NOMO-1 treated with DMSO at 0.1 percent for 48 hours (cell line): ENCODE measurements at regions not wholly inside any gene's neighbourhood (a gene's known extent, or its start where the extent isn't known, plus 50 kb on each side); places are given as distances from the start of the nearest gene placed in this dataset.
A peak's percentile ranks its signal among the peaks of the same experiment; 100 is the strongest.

ENCODE experiments used
- DNase-seq: peaks from one replicate; lab custom pipeline; 2025; ENCODE audit not compliant: unreplicated experiment; lab: John Stamatoyannopoulos, UW

DNA sequence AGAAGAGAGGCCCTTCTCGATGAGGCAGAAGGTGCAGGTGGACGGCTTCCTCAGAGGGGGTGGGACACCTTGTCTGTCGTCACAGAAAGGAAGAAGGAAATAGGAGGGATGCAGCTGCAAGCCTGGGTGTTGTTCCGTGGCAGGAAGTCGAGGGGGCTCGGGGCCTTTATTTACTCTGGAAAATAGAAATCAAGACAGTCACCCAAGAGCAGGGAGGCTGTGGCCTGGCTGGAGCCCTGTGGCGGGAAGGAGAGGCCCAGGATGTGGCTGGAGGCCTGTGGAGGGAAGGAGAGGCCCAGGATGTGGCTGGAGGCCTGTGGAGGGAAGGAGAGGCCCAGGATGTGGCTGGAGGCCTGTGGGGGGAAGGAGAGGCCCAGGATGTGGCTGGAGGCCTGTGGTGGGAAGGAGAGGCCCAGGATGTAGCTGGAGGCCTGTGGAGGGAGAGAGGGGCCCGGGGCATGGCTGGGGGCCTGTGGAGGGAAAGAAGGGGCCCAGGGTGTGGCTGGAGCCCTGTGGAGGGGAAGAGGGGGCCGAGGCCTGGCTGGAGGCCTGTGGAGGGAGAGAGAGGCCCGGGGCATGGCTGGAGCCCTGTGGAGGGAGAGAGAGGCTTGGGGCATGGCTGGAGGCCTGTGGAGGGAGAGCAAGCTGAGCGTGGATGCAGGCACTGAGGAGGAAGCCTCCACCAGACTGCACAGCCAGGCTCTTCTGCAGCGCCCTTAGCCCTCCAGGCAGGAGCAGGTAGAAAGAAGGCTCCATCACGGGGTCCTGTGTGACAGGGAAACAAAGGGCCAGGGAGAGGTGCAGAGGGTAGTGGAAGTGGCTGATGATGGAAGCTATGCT is 97.3 kb upstream of the SFMBT2 start:
- no peak for DNase-seq

- no peak for DNase-seq
Measured at GRCh38 chr10:7506571-7506970, 95.7 kb upstream of the SFMBT2 start.

DNA sequence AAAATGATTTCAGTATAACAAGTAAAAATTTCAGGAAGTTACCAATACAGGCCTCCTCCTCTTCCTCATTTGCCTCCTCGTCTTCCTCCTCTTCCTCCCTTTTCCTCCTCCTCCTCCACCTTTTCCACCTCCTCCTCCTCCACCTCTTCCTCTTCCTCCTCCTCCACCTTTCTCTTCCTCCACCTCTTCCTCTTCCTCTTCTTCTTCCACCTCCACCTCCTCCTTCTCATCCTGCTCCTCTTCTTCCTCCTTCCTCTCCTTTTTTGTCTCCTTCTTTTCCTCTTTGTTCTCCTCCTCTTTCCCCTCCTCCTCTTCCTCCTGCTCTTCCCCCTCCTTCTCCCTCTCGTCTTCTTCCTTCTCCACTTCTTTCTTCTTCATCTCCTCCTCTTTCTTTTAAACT is 94.4 kb upstream of the SFMBT2 start:
- no peak for DNase-seq

GRCh38 chr10:7503190-7503589 is 92.4 kb upstream of the SFMBT2 start:
- DNase-seq, result no peak

DNA sequence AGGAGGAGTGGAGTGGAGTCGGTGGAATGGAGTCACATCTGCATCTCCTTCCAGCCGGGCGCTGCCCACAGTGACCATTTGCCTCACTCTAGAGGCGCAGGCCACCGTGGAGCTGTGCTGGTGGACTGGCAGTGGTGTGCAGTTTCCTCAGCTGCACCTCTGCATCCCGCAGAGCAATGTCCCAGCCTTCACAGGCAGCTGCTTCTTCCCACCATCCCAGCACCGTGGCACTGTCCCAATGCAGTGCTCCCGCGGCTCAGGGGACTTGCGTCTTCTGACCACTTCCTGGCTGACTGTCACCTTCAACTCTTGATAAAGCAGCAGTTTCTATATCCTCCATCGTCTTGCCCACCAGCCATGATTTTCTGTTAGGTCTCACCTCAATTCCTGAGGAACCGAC is 90.3 kb upstream of the SFMBT2 start:
- DNase-seq, result no peak

DNA sequence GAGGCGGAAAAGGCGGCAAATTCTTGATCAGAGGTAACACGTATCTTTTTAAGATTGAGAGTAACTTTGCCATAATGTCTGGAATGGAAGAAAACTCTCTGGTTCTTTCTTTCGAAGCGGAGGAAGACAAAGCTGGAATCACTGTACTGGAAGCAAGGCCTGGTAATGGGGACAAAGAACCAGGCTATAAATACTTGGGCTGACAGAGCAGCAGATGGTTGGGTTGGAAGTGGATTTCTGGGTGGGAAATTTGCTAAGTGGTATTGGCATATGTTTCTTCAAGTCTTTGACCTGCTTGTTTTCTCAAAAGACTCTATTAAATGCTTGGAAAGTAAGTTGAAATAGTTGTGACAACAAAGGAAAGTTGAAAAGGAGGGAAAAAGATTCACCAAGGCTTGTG is 87.3 kb upstream of the SFMBT2 start:
- no peak for DNase-seq

DNA sequence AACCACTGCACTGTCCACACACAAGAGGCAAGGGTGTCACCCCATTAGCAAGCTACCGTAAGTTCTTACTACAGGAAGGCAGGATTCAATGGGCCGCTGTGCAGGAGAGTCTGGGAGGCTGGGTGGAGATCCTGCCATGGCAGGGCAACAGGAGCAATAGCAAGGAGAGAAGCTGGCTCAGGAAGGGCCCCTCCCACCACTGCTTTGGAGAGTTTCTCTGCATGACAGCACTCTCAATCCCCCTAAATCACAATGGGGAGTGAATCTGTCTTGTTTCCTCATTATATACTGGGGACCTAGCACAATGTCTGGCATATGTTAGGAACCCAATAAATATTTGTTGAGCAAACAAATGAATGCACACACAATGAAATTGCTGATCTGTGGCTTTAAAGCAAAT is 83.2 kb upstream of the SFMBT2 start:
- DNase-seq, result no peak

DNA sequence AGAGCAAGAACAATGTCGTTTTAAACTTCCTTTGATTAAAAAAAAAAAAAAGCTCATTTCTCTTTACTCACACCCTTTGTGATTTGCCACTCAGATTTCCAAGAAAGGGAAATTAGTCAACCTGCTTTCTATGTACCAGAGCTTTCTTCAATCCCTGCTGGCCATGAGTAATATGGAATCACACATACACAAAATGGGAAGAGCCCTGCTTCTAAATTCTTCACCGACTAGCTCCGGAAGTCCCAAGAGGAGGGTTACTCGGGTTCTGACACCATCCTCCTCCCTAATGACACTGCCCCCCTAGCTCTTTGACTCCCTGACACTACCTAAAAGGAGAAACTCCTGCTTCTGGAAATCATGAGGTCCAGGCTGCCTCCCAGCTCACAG is 81.8 kb upstream of the SFMBT2 start:
- DNase-seq, result no peak

DNA sequence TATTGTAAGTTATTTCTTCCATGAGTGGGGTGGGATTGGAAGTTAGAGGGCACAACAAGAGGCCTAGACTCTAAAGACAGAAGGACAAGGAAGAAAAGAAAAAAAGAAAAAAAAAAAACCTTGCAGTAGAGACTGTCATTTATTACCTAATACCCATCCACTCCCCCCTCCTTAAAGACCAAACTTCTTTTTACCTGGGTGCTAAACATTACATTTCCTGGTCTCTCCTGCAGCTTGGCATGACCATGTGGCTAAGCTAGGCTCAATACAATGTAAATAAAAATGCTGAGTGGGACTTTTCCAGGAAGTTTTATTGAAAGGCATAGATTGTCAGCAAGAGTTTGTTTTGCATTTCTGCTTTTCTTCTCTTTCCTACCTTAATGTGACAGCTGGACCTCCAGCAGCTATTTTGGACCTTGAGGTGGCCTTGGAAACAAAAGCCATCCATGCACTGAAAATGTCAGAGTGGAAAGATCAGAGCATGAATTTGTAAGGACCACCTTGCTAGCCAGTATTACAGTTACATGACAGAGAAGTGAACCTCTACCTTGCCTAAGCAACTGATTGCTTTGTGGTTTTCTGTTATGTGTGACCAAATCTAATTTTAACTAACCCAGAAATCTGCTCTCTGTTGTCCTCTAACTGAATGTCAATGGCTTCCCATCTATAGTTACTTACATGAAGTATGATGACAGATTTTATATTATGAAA is 81.3 kb upstream of the SFMBT2 start:
- DNase-seq, result peak; percentile 90

- DNase-seq, result no peak
Measured at GRCh38 chr10:7491230-7491629, 80.4 kb upstream of the SFMBT2 start.

DNA sequence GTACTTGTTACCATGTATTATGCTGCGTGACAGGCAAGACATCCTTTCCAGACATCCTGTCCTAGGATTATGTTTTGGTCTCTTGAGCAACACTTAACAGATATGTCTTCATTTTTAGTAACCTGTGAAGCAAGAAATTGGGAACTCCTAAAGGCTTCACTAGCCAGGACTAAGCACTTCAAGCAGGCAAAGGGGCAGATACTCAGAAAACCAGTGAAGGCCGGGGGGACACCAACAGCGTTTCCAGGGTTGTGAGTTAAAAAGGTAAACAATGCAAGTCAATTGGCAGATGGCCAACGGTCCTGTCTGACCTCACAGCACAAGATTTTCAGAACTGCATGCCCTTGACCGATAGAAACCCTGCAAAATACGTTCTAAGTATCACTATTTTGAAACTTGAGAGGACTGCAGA is 77.6 kb upstream of the SFMBT2 start:
- peak; percentile 75 for DNase-seq

GRCh38 chr10:7487528-7487927 is 76.7 kb upstream of the SFMBT2 start:
- no peak for DNase-seq

GRCh38 chr10:7486528-7486927 is 75.7 kb upstream of the SFMBT2 start:
- peak; percentile 76 for DNase-seq

DNA sequence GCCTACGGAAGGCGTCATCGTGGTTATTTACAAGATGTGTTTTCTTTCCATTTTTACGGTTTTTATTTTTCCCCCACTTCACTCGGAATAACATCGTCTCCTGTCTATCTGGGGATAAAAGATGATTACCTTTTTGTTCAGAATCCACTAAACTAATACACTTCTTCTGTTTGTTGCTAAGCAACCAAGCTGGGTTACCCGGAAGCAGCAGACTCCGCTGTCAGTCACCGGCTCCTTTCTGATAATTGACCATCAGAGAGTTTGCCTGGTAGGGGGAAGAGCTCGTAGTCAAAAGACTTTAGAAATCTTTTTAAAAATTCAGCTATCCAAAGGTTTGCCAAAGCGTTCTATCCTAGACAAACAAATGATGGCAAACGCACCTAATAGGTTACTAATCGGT is 75.0 kb upstream of the SFMBT2 start:
- no peak for DNase-seq

DNA sequence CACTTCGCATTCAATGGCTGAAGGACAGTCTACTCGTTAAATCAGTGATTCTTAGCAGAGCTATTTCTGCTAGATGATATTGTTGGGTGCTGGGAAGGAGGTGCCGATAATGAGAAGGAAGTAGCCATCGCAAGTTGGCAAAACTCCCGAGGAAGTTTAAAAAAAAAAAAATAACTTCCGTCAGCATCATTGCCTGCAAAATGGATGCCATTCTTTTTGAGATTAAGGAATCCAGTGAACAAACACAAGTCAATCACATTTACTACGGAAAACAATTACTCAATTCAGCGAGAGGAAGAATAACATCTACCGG is 74.4 kb upstream of the SFMBT2 start:
- no peak for DNase-seq

GRCh38 chr10:7484456-7485243 is 73.8 kb upstream of the SFMBT2 start:
- DNase-seq, result peak; percentile 91

DNA sequence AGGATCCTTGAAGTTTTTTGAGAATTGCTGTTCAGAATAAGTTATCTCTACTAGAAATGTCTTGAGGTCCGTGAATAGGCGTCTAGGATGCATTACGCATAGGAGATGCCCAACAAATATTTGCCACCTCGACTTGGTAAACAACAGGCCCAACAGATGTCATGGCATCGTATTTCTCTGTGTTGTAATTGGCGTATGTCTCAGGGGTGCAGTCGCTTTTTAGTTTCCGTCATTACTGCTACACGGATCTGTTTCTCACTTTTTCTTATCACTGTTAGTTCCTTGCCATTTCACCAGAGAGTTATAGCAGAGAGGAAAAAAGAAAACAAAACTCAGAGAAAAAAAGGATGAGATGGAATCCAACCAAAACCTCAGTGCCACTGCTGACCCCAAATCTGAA is 73.0 kb upstream of the SFMBT2 start:
- no peak for DNase-seq

DNA sequence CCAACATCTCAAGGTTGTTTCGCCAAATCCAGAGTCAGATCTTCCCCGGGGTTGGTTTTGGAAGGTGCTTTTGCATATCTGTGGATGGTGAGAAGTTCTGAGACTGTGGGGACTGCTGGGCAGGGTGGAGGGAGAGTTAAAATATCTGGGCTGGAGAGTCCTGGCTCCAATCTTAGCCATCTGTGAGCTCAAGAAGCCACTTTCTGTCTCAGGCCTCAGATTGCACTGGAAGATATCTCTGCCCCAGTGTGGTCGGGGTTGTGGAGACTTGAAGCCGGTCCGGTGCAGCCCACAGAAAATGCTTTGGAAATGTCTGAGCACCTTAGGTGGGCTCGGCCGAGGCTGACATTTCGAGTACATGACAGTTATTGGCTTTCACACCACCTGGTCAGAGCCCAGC is 72.2 kb upstream of the SFMBT2 start:
- DNase-seq, result no peak

- no peak for DNase-seq
Measured at GRCh38 chr10:7481368-7481765, 70.5 kb upstream of the SFMBT2 start.

GRCh38 chr10:7480742-7481367 is 70.0 kb upstream of the SFMBT2 start:
- peak; percentile 89 for DNase-seq

DNA sequence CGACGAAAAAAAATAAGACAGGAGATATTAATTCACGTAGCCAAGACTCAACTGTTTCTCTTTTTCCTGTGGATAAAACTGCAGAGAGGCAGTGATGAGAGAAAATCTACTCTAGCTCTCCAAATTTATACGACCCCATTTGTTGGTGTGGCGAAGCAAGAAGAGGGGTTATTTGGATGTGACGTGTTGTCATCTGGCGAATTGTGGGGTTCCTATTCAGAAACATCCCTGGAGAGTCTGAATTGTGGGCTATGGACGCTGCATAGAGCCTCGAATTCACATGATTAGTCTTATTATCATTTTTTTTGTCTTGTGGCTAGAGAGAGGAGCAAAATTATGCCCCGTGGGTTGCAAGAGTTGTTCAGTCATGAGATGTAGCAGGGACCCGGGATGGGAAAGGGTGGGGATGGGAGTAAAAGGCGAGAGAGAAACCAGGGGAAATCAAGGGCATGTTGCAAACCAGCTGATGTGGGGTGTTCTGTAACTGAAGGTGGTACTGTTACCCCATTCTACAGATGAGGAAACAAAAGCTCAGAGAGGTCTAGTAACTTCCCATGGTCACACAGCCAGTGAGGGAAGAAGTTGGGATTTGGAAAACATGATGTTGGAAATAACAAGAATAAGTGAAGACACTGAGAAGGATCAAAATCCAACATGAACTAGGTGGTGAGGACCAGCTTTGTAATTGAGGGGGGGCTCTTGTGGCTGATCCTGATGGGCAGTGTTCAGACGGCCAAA is 69.2 kb upstream of the SFMBT2 start:
- DNase-seq, result no peak
